IMR-90 (cell line): ENCODE measurements at regions not wholly inside any gene's neighbourhood (a gene's known extent, or its start where the extent isn't known, plus 50 kb on each side); places are given as distances from the start of the nearest gene placed in this dataset.

Source experiments
- ATAC-seq: fragments of 200-7000 bp; cut with Tn5 transposase; 2 replicates; pipeline ENCODE4 v1.9.1; 2020; ENCODE audit warnings: low read depth, mild to moderate bottlenecking, moderate library complexity
- BruUV-seq: library from RNA; stranded (reverse); fragments of 400-500 nt; replicated peaks from 2 replicates; lab custom pipeline; 2021; lab: Mats Ljungman, UMichigan
- CTCF ChIA-PET: fragments of 300-600 bp; formaldehyde crosslinking; extraction: SDS; loops from one replicate; lab custom pipeline; 2021; ENCODE audit warnings: antibody characterized with exemption; lab: Yijun Ruan, JAX
- POLR2A ChIA-PET: fragments of 300-600 bp; sonication (Branson Sonifier 250); formaldehyde crosslinking; loops from one replicate; lab custom pipeline; 2022; ENCODE audit warnings: antibody characterized with exemption; ENCODE audit not compliant: unreplicated experiment; lab: Charles Lee
- DNase-seq: peaks from one replicate; pipeline ENCODE4 v3.0.0; 2013
- H2AFZ ChIP-seq: replicated peaks from 2 replicates; pipeline ENCODE3; 2013; ENCODE audit warnings: low read length, mild to moderate bottlenecking; ENCODE audit not compliant: poor library complexity
- H2AK5ac ChIP-seq: 2 replicates; pipeline ENCODE4 v1.6.1; 2013; ENCODE audit warnings: low read depth, low read length, inconsistent platforms
- H2AK9ac ChIP-seq: replicated peaks from 2 replicates; pipeline ENCODE3; 2013; ENCODE audit warnings: mild to moderate bottlenecking, low read depth, low read length, moderate library complexity; ENCODE audit not compliant: poor library complexity
- H2BK120ac ChIP-seq: 2 replicates; pipeline ENCODE4 v1.6.1; 2013; ENCODE audit warnings: low read depth, low read length, inconsistent platforms
- H2BK15ac ChIP-seq: 3 replicates; pipeline ENCODE4 v1.6.1; 2013; ENCODE audit warnings: low read depth, low read length, inconsistent platforms
- H2BK20ac ChIP-seq: 2 replicates; pipeline ENCODE4 v1.6.1; 2013; ENCODE audit warnings: low read depth, mild to moderate bottlenecking, inconsistent platforms, low read length, moderate library complexity
- H2BK5ac ChIP-seq: 2 replicates; pipeline ENCODE4 v1.6.1; 2013; ENCODE audit warnings: mild to moderate bottlenecking, low read depth, low read length, inconsistent platforms; ENCODE audit not compliant: poor library complexity, severe bottlenecking
- H3K14ac ChIP-seq: replicated peaks from 2 replicates; pipeline ENCODE4 v1.6.1; 2013; ENCODE audit warnings: low read depth, low read length, inconsistent platforms
- H3K18ac ChIP-seq: 2 replicates; pipeline ENCODE4 v1.6.1; 2013; ENCODE audit warnings: low read depth, low read length, control low read depth
- H3K23ac ChIP-seq: 2 replicates; pipeline ENCODE4 v1.6.1; 2013; ENCODE audit warnings: low read depth, low read length, inconsistent platforms
- H3K27ac ChIP-seq: 2 replicates; pipeline ENCODE4 v1.5.1; 2013; ENCODE audit warnings: mild to moderate bottlenecking, control low read depth, low read length; ENCODE audit not compliant: insufficient read depth
- H3K27me3 ChIP-seq: 2 replicates; pipeline ENCODE4 v1.6.1; 2013; ENCODE audit warnings: low read length; ENCODE audit not compliant: control insufficient read depth, insufficient read depth
- H3K36me3 ChIP-seq: 2 replicates; pipeline ENCODE4 v1.6.1; 2013; ENCODE audit warnings: low read length, mixed read lengths; ENCODE audit not compliant: control insufficient read depth, insufficient read depth
- H3K4ac ChIP-seq: 2 replicates; pipeline ENCODE4 v1.6.1; 2013; ENCODE audit warnings: low read depth, low read length, inconsistent platforms
- H3K4me1 ChIP-seq: 2 replicates; pipeline ENCODE4 v1.6.1; 2013; ENCODE audit warnings: low read length, mixed read lengths; ENCODE audit not compliant: control insufficient read depth, insufficient read depth
- H3K4me2 ChIP-seq: 2 replicates; pipeline ENCODE4 v1.6.1; 2013; ENCODE audit warnings: low read depth, mild to moderate bottlenecking, control low read depth, low read length, moderate library complexity
- H3K4me3 ChIP-seq: 2 replicates; pipeline ENCODE4 v1.5.1; 2013; ENCODE audit warnings: low read depth, mild to moderate bottlenecking, control low read depth, low read length, moderate library complexity; ENCODE audit not compliant: insufficient read depth
- H3K56ac ChIP-seq: 2 replicates; pipeline ENCODE4 v1.6.1; 2013; ENCODE audit warnings: low read length, inconsistent platforms; ENCODE audit not compliant: insufficient read depth; ENCODE audit errors: extremely low read depth
- H3K79me1 ChIP-seq, 2 experiments: 2 replicates each; pipeline ENCODE4 v1.6.1; 2013; ENCODE audit warnings: low read length in 2 of 2, inconsistent platforms in 1 of 2, low read depth in 1 of 2
- H3K9ac ChIP-seq: 2 replicates; pipeline ENCODE4 v1.6.1; 2013; ENCODE audit warnings: low read depth, low read length, control low read depth
- H3K9me1 ChIP-seq: 2 replicates; pipeline ENCODE4 v1.6.1; 2013; ENCODE audit warnings: low read length, inconsistent platforms; ENCODE audit not compliant: insufficient read depth
- H3K9me3 ChIP-seq: 2 replicates; pipeline ENCODE4 v1.6.1; 2013; ENCODE audit warnings: low read length; ENCODE audit not compliant: control insufficient read depth, insufficient read depth
- H4K20me1 ChIP-seq: 2 replicates; pipeline ENCODE4 v1.6.1; 2013; ENCODE audit warnings: low read length, inconsistent platforms; ENCODE audit not compliant: insufficient read depth
- H4K5ac ChIP-seq: 2 replicates; pipeline ENCODE4 v1.6.1; 2013; ENCODE audit warnings: mild to moderate bottlenecking, low read depth, low read length, control low read depth
- H4K8ac ChIP-seq, 2 experiments: 2 replicates each; pipeline ENCODE4 v1.6.1; 2013; ENCODE audit warnings: low read depth in 2 of 2, low read length in 2 of 2, control low read depth in 1 of 2, inconsistent platforms in 1 of 2
- H4K91ac ChIP-seq: 2 replicates; pipeline ENCODE4 v1.6.1; 2013; ENCODE audit warnings: low read depth, low read length, inconsistent platforms; ENCODE audit not compliant: insufficient read depth
- BHLHE40 ChIP-seq: fragments of 150-350 bp; IDR thresholded peaks from 2 replicates; pipeline ENCODE4 v1.6.1; 2016; ENCODE audit warnings: mild to moderate bottlenecking, low read depth, low read length
- CEBPB ChIP-seq: IDR thresholded peaks from 2 replicates; pipeline ENCODE4 v1.6.1; 2012; ENCODE audit warnings: low read depth, low read length, improper control_type of control experiment
- CHD1 ChIP-seq: IDR thresholded peaks from 2 replicates; pipeline ENCODE4 v1.6.1; 2012; ENCODE audit warnings: low read depth, low read length, improper control_type of control experiment
- FOS ChIP-seq: fragments of 150-350 bp; IDR thresholded peaks from 2 replicates; pipeline ENCODE4 v1.6.1; 2016; ENCODE audit warnings: low read depth, low read length
- MAFK ChIP-seq: IDR thresholded peaks from 2 replicates; pipeline ENCODE4 v1.6.1; 2012; ENCODE audit warnings: low read depth, low read length, improper control_type of control experiment
- POLR2A ChIP-seq: IDR thresholded peaks from 2 replicates; pipeline ENCODE4 v1.6.1; 2012; ENCODE audit warnings: mild to moderate bottlenecking, low read depth, low read length
- RAD21 ChIP-seq: IDR thresholded peaks from 2 replicates; pipeline ENCODE4 v1.6.1; 2012; ENCODE audit warnings: low read length, improper control_type of control experiment
- RCOR1 ChIP-seq: IDR thresholded peaks from 2 replicates; pipeline ENCODE4 v1.6.1; 2012; ENCODE audit warnings: mild to moderate bottlenecking, low read length, improper control_type of control experiment; ENCODE audit not compliant: insufficient replicate concordance
- WGBS, 2 experiments: methylation state at CpG; one replicate each; pipeline versions ENCODE4 v1.1.5 to v1.1.7; 2013; ENCODE audit warnings: missing lambda C conversion rate in 2 of 2; ENCODE audit not compliant: insufficient read length in 1 of 2; ENCODE audit errors: extremely low coverage in 2 of 2; 5-methylcytosine and 5-hydroxymethylcytosine counted together
- dilution Hi-C: fragments of 300-500 bp; cut with HindIII; formaldehyde crosslinking; loops from one replicate; pipeline ENCODE4 v1.14.3; 2018; ENCODE audit warnings: low sequenced_read_pairs; ENCODE audit not compliant: unreplicated experiment
- in situ Hi-C: fragments of 300-500 bp; cut with MboI; formaldehyde crosslinking; loops from 3 replicates; pipeline ENCODE4 v1.14.3; 2019; ENCODE audit warnings: low sequenced_read_pairs, inconsistent platforms, mixed read lengths
- intact Hi-C: fragments of 100-400 bp; cut with micrococcal nuclease; formaldehyde crosslinking; loops from 2 replicates; pipeline ENCODE4 v1.10.0; 2022
- TF ChIP-seq, protein P1 (sequence below): fragments of 150-350 bp; IDR thresholded peaks from 2 replicates; pipeline ENCODE4 v1.6.1; 2017; ENCODE audit warnings: mild to moderate bottlenecking, antibody characterized with exemption, low read length, low read depth

DNA sequence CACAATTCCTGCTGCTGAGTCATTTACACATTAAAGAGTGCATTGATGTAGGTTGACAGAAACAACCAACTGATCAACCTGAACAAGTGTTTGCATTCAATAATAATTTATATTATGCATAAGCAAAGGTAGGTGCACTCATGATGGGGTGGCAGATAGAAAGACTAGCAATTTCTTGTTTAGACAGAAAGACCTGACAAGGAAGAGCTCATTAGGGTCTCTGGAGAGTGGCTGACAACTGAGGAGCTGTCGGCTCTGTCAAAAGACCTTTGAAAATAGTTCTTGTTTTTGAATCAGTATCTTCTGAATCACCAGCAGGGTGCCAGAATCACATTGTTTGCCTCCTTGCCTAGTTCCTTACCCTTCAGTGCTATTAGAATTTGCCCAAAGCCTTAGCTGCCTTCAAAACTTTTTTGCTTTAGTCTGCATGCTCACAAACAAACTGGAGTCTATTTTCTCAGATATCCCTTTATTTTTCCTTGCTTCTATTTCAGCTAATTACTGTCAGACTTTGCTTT lies 234.7 kb downstream of the BTG1 start:
- Histone ChIP-seq H3K4me3 (no peak overlapping the region), H3K27me3 (no peaks in the 10 kb centered on the region), H3K56ac (no peak overlapping the region), H3K9me1 (no peaks in the 10 kb centered on the region; the same call in 1 of the 2 replicates), H2BK120ac (no peak overlapping the region), H3K79me1 (no peaks in the 10 kb centered on the region), H3K9ac (no peak overlapping the region), H3K23ac (no peak overlapping the region), H4K91ac (no peak overlapping the region), H3K18ac (no peak overlapping the region), H3K27ac (no peak overlapping the region), H3K36me3 (no peaks in the 10 kb centered on the region), H4K20me1 (no peaks in the 10 kb centered on the region), H2BK20ac (no peak overlapping the region), H4K5ac (no peak overlapping the region), H3K4me1 (peaks cover 2% of the 10 kb centered on the region; the same call in 1 of the 2 replicates), H4K8ac (no peak overlapping the region), H3K4me2 (no peak overlapping the region), H2AFZ (no peak overlapping the region), H3K4ac (no peak overlapping the region), H2BK5ac (no peak overlapping the region), H2BK15ac (no peak overlapping the region), H3K14ac (no peak overlapping the region), H3K9me3 (no peaks in the 10 kb centered on the region), H2AK5ac (no peak overlapping the region), H2AK9ac (no peak overlapping the region)
- in situ Hi-C loops (no loop called here), dilution Hi-C loops (no loop called here), intact Hi-C loops (no loop called here)
- ATAC-seq (no peak), DNase-seq (no peak)
- TF ChIP-seq, protein P1, sequence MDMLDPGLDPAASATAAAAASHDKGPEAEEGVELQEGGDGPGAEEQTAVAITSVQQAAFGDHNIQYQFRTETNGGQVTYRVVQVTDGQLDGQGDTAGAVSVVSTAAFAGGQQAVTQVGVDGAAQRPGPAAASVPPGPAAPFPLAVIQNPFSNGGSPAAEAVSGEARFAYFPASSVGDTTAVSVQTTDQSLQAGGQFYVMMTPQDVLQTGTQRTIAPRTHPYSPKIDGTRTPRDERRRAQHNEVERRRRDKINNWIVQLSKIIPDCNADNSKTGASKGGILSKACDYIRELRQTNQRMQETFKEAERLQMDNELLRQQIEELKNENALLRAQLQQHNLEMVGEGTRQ: no peak
- TF ChIP-seq MAFK (no peak), FOS (no peak), POLR2A (no peak), RAD21 (no peak), RCOR1 (no peak), CEBPB (no peak), CHD1 (no peak), BHLHE40 (no peak)
- ChIA-PET POLR2A (no interaction called here), CTCF (interaction anchor here (1.2 kb wide), 1 partner anchor 13 kb away, joined by 3 read pairs; no protein-coding TSS in a partner anchor)
- no TSS peak for BruUV-seq
- no CpG with 5 or more reads among the region's 1 CpG for WGBS, 2 experiments
